Stimulated activated naive CD8-positive, alpha-beta T cell treated with anti-CD3 and anti-CD28 coated beads, Interleukin-15, amount 100 ng/mL, for 72 hours (primary cell): ENCODE measurements at regions not wholly inside any gene's neighbourhood (a gene's known extent, or its start where the extent isn't known, plus 50 kb on each side); places are given as distances from the start of the nearest gene placed in this dataset.
"Not testable (repeated sequence)": the region's sequence is repeated elsewhere in the genome, so short reads cannot be mapped to it uniquely, and the experiment has no call there.

Experiments
- ATAC-seq: fragments of 150-1000 bp; cut with Tn5 transposase; 2 replicates; pipeline ENCODE4 v1.10.0; 2021; ENCODE audit warnings: mild to moderate bottlenecking, moderate library complexity
- DNase-seq, 2 donors: peaks; one replicate each; pipeline ENCODE4 v3.0.0; 2021 to 2022
- H3K27ac Mint-ChIP-seq, 2 donors: one replicate each; pipeline ENCODE4 v1.8.0; 2022; ENCODE audit warnings: mild to moderate bottlenecking in 2 of 2, mixed read lengths in 2 of 2, moderate library complexity in 2 of 2
- H3K27me3 Mint-ChIP-seq: one replicate; pipeline ENCODE4 v1.8.0; 2022; ENCODE audit warnings: mixed read lengths
- H3K4me1 Mint-ChIP-seq: one replicate; pipeline ENCODE4 v1.8.0; 2022; ENCODE audit warnings: mild to moderate bottlenecking, mixed read lengths
- H3K4me3 Mint-ChIP-seq, 2 donors: one replicate each; pipeline ENCODE4 v1.8.0; 2022; ENCODE audit warnings: mild to moderate bottlenecking in 2 of 2, mixed read lengths in 2 of 2, moderate library complexity in 1 of 2
- H3K9me3 Mint-ChIP-seq, 2 donors: one replicate each; pipeline ENCODE4 v1.8.0; 2022; ENCODE audit warnings: mixed read lengths in 2 of 2

- DNase-seq (no peak), ATAC-seq (no peak)
- no peaks in the 10 kb centered on the region for H3K4me1 Mint-ChIP-seq
- peaks cover 24 to 26% of the 10 kb centered on the region in 2 donors for H3K9me3 Mint-ChIP-seq
- H3K27me3 Mint-ChIP-seq = no peaks in the 10 kb centered on the region
- H3K27ac Mint-ChIP-seq = no peak overlapping the region
- no peak overlapping the region for H3K4me3 Mint-ChIP-seq
Observed at GRCh38 chr6:67541586-67541985, 1093.5 kb upstream of the ADGRB3 start.

GRCh38 chr6:67538032-67538431 lies 1097.0 kb upstream of the ADGRB3 start:
- Mint-ChIP-seq H3K4me3 (no peak overlapping the region), H3K9me3 (peaks cover 13 to 30% of the 10 kb centered on the region in 2 donors), H3K4me1 (no peaks in the 10 kb centered on the region), H3K27me3 (no peaks in the 10 kb centered on the region), H3K27ac (no peak overlapping the region)
- no peak for DNase-seq
- ATAC-seq = no peak

GRCh38 chr6:67535946-67536345 lies 1099.1 kb upstream of the ADGRB3 start:
- DNase-seq = no peak
- H3K27me3 Mint-ChIP-seq = no peaks in the 10 kb centered on the region
- H3K27ac Mint-ChIP-seq = no peak overlapping the region
- no peak for ATAC-seq
- H3K9me3 Mint-ChIP-seq = peaks cover 5 to 26% of the 10 kb centered on the region in 2 donors
- H3K4me1 Mint-ChIP-seq = no peaks in the 10 kb centered on the region
- H3K4me3 Mint-ChIP-seq = no peak overlapping the region

- H3K9me3 Mint-ChIP-seq = peaks cover 9 to 13% of the 10 kb centered on the region in 2 donors
- no peak overlapping the region for H3K27ac Mint-ChIP-seq
- DNase-seq (no peak), ATAC-seq (no peak)
- no peaks in the 10 kb centered on the region for H3K27me3 Mint-ChIP-seq
- H3K4me3 Mint-ChIP-seq = no peak overlapping the region
- H3K4me1 Mint-ChIP-seq = no peaks in the 10 kb centered on the region
Observed at GRCh38 chr6:67506352-67506751, 1128.7 kb upstream of the ADGRB3 start.

- ATAC-seq (no peak), DNase-seq (no peak)
- Mint-ChIP-seq H3K4me1 (no peaks in the 10 kb centered on the region), H3K9me3 (peaks cover under 1 to 1% of the 10 kb centered on the region in 2 donors), H3K27ac (no peak overlapping the region), H3K4me3 (no peak overlapping the region), H3K27me3 (no peaks in the 10 kb centered on the region)
Observed at GRCh38 chr6:67501755-67502154, 1133.3 kb upstream of the ADGRB3 start.

- Mint-ChIP-seq H3K27me3 (no peaks in the 10 kb centered on the region), H3K4me3 (no peak overlapping the region), H3K4me1 (no peaks in the 10 kb centered on the region), H3K27ac (no peak overlapping the region), H3K9me3 (peaks cover 8% of the 10 kb centered on the region in 2 donors)
- DNase-seq (no peak), ATAC-seq (no peak)
Observed at GRCh38 chr6:67497749-67498148, 1137.3 kb upstream of the ADGRB3 start.

GRCh38 chr6:67496191-67496590 lies 1138.9 kb upstream of the ADGRB3 start:
- ATAC-seq = no peak
- no peak overlapping the region for H3K27ac Mint-ChIP-seq
- peaks cover 12 to 15% of the 10 kb centered on the region in 2 donors for H3K9me3 Mint-ChIP-seq
- no peak overlapping the region for H3K4me3 Mint-ChIP-seq
- H3K27me3 Mint-ChIP-seq = no peaks in the 10 kb centered on the region
- no peak for DNase-seq
- no peaks in the 10 kb centered on the region for H3K4me1 Mint-ChIP-seq

- H3K9me3 Mint-ChIP-seq = peaks cover 13 to 27% of the 10 kb centered on the region in 2 donors
- DNase-seq = no peak
- no peak overlapping the region for H3K27ac Mint-ChIP-seq
- H3K4me3 Mint-ChIP-seq = no peak overlapping the region
- ATAC-seq = no peak
- H3K27me3 Mint-ChIP-seq = no peaks in the 10 kb centered on the region
- no peaks in the 10 kb centered on the region for H3K4me1 Mint-ChIP-seq
Observed at GRCh38 chr6:67493682-67494081, 1141.4 kb upstream of the ADGRB3 start.

- H3K9me3 Mint-ChIP-seq = peaks cover 0 to 7% of the 10 kb centered on the region in 2 donors
- no peak for ATAC-seq
- no peak for DNase-seq
Observed at GRCh38 chr6:67475700-67476099, 1159.4 kb upstream of the ADGRB3 start.

GRCh38 chr6:67467341-67467740 lies 1167.7 kb upstream of the ADGRB3 start:
- Mint-ChIP-seq H3K27me3 (no peaks in the 10 kb centered on the region), H3K4me1 (no peaks in the 10 kb centered on the region), H3K9me3 (peaks cover 7 to 22% of the 10 kb centered on the region in 2 donors), H3K4me3 (no peak overlapping the region), H3K27ac (no peak overlapping the region)
- ATAC-seq (no peak), DNase-seq (no peak)

More at GRCh38 chr6:67475700-67476099, 1159.4 kb upstream of the ADGRB3 start:
- Mint-ChIP-seq H3K4me3 (no peak overlapping the region), H3K4me1 (no peaks in the 10 kb centered on the region), H3K27me3 (no peaks in the 10 kb centered on the region), H3K27ac (no peak overlapping the region)

- H3K4me3 Mint-ChIP-seq, H3K27me3 Mint-ChIP-seq, H3K27ac Mint-ChIP-seq, DNase-seq, ATAC-seq, H3K4me1 Mint-ChIP-seq: not testable (repeated sequence)
- H3K9me3 Mint-ChIP-seq = peaks cover 12 to 42% of the 10 kb centered on the region in 2 donors
Observed at GRCh38 chr6:67462725-67463124, 1172.4 kb upstream of the ADGRB3 start.

- H3K4me1 Mint-ChIP-seq = no peaks in the 10 kb centered on the region
- no peak overlapping the region for H3K4me3 Mint-ChIP-seq
- H3K27ac Mint-ChIP-seq = no peak overlapping the region
- peaks cover 8 to 34% of the 10 kb centered on the region in 2 donors for H3K9me3 Mint-ChIP-seq
- H3K27me3 Mint-ChIP-seq = no peaks in the 10 kb centered on the region
- DNase-seq (no peak), ATAC-seq (no peak)
Observed at GRCh38 chr6:67459556-67459955, 1175.5 kb upstream of the ADGRB3 start.

- Mint-ChIP-seq H3K27me3 (no peaks in the 10 kb centered on the region), H3K4me3 (no peak overlapping the region), H3K9me3 (peaks cover 9 to 34% of the 10 kb centered on the region in 2 donors), H3K4me1 (no peaks in the 10 kb centered on the region), H3K27ac (no peak overlapping the region)
- ATAC-seq (no peak), DNase-seq (no peak)
Observed at GRCh38 chr6:67458265-67458664, 1176.8 kb upstream of the ADGRB3 start.

- Mint-ChIP-seq H3K27me3 (no peaks in the 10 kb centered on the region), H3K4me1 (no peaks in the 10 kb centered on the region), H3K4me3 (no peak overlapping the region), H3K9me3 (peaks cover 11 to 20% of the 10 kb centered on the region in 2 donors), H3K27ac (no peak overlapping the region)
- no peak for ATAC-seq
- no peak for DNase-seq
Observed at GRCh38 chr6:67451874-67452273, 1183.2 kb upstream of the ADGRB3 start.

GRCh38 chr6:67450641-67451040 lies 1184.4 kb upstream of the ADGRB3 start:
- no peak for ATAC-seq
- Mint-ChIP-seq H3K4me1 (no peaks in the 10 kb centered on the region), H3K27ac (no peak overlapping the region), H3K9me3 (peaks cover 11 to 20% of the 10 kb centered on the region in 2 donors), H3K27me3 (no peaks in the 10 kb centered on the region), H3K4me3 (no peak overlapping the region)
- no peak for DNase-seq

- Mint-ChIP-seq H3K9me3 (peaks cover 11 to 20% of the 10 kb centered on the region in 2 donors), H3K4me1 (no peaks in the 10 kb centered on the region), H3K27me3 (no peaks in the 10 kb centered on the region), H3K4me3 (no peak overlapping the region), H3K27ac (no peak overlapping the region)
- ATAC-seq (no peak), DNase-seq (no peak)
Observed at GRCh38 chr6:67449602-67450001, 1185.5 kb upstream of the ADGRB3 start.

- no peak overlapping the region for H3K4me3 Mint-ChIP-seq
- H3K27ac Mint-ChIP-seq = no peak overlapping the region
- peaks cover 3 to 5% of the 10 kb centered on the region in 2 donors for H3K9me3 Mint-ChIP-seq
- no peaks in the 10 kb centered on the region for H3K27me3 Mint-ChIP-seq
- no peaks in the 10 kb centered on the region for H3K4me1 Mint-ChIP-seq
- ATAC-seq (peak; percentile 33), DNase-seq (no peak)
Observed at GRCh38 chr6:67433124-67433523, 1202.0 kb upstream of the ADGRB3 start.
